BE2C (cell line): ENCODE measurements at regions not wholly inside any gene's neighbourhood (a gene's known extent, or its start where the extent isn't known, plus 50 kb on each side); places are given as distances from the start of the nearest gene placed in this dataset.

Source experiments
- DNase-seq: peaks from one replicate; pipeline ENCODE4 v3.0.0-alpha.2; 2020
- H3K27me3 ChIP-seq: fragments of 250-450 bp; sonication (Bioruptor Pico); 2 replicates; pipeline ENCODE4 v1.5.1; 2020; ENCODE audit warnings: mild to moderate bottlenecking
- H3K36me3 ChIP-seq: fragments of 250-450 bp; sonication (Bioruptor Pico); 2 replicates; pipeline ENCODE4 v1.5.1; 2020; ENCODE audit warnings: mild to moderate bottlenecking
- H3K4me1 ChIP-seq: fragments of 250-450 bp; sonication (Bioruptor Pico); 2 replicates; pipeline ENCODE4 v1.5.1; 2020
- H3K4me3 ChIP-seq: 2 replicates; pipeline ENCODE4 v1.5.1; 2011; ENCODE audit warnings: low read depth, low read length
- H3K9me3 ChIP-seq: fragments of 250-450 bp; sonication (Bioruptor Pico); 2 replicates; pipeline ENCODE4 v1.5.1; 2020
- CTCF ChIP-seq: IDR thresholded peaks from 2 replicates; pipeline ENCODE4 v1.5.1; 2012; ENCODE audit warnings: mild to moderate bottlenecking, low read depth, low read length

GRCh38 chrX:76657499-76657898 is 230.0 kb downstream of the MAGEE1 start:
- no peak for DNase-seq
- H3K9me3 ChIP-seq = no peaks in the 10 kb centered on the region
- H3K27me3 ChIP-seq = no peaks in the 10 kb centered on the region
- no peak for TF ChIP-seq CTCF
- no peaks in the 10 kb centered on the region for H3K4me1 ChIP-seq
- no peak overlapping the region for H3K4me3 ChIP-seq
- no peaks in the 10 kb centered on the region for H3K36me3 ChIP-seq
